ENCODE measurements at regions not wholly inside any gene's neighbourhood (a gene's known extent, or its start where the extent isn't known, plus 50 kb on each side); places are given as distances from the start of the nearest gene placed in this dataset.
"Not testable (repeated sequence)": the region's sequence is repeated elsewhere in the genome, so short reads cannot be mapped to it uniquely, and the experiment has no call there.

DNA sequence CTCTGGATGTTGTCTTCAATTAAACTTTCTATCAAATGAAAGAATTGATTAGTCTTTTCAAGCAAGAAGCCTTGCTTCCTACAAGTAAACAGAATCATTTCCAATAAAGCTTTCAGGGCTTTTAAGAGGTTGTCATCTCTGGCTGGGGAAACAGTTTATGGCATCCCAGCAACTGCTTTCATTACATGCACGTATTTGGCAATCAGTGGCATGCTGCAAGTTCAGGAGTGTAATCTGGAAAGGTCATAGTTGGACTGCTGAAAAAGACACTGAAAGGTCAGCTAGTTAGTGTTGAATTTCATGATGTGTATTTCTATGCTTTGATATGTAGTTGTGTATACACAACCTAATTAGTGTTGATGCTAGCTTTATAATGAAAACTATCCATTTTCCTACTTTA, 332.9 kb downstream of the DSC3 start:
- Histone ChIP-seq H3K27ac (ENCODE audit: low read length) (no peak overlapping the region), H3K4me1 (ENCODE audit: control insufficient read depth in 1 of 2, insufficient read depth in 2 of 2, low read length in 2 of 2) (peaks cover 0 to 4% of the 10 kb centered on the region in 2 donors), H3K9me3 (ENCODE audit: control insufficient read depth in 1 of 2, low read length in 2 of 2) (no peaks in the 10 kb centered on the region), H3K27me3 (ENCODE audit: low read depth, low read length) (no peaks in the 10 kb centered on the region), H3K4me3 (ENCODE audit: low read depth in 1 of 2, low read length in 2 of 2) (no peak overlapping the region), H3K36me3 (ENCODE audit: control insufficient read depth in 1 of 2, insufficient read depth in 2 of 2, low read length in 2 of 2) (no peaks in the 10 kb centered on the region)

DNA sequence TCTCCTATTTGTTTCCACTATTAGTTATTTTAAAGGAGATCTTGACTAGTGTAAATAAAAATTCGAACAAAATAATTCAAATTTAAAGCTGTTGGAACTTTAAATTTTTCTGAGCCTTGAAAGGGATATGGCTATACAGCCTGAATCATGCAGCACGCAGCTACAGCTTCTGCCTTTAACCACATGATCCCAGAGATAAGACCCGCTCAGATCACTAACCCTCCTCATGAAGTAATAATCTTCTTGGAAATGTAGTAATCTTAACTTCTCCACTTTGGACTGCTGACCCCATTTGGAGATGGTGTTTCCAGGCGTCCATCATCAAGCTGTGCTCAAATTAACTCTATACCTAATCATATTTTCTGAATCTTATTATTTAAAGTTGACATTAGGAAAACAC, 336.6 kb downstream of the DSC3 start:
- H3K4me3 ChIP-seq (ENCODE audit: low read depth in 1 of 2, low read length in 2 of 2) = no peak overlapping the region
- no peaks in the 10 kb centered on the region for H3K36me3 ChIP-seq (ENCODE audit: control insufficient read depth in 1 of 2, insufficient read depth in 2 of 2, low read length in 2 of 2)
- H3K27me3 ChIP-seq (ENCODE audit: low read depth, low read length) = no peaks in the 10 kb centered on the region
- no peaks in the 10 kb centered on the region for H3K9me3 ChIP-seq (ENCODE audit: control insufficient read depth in 1 of 2, low read length in 2 of 2)
- H3K4me1 ChIP-seq (ENCODE audit: control insufficient read depth in 1 of 2, insufficient read depth in 2 of 2, low read length in 2 of 2) = peaks cover 0 to 4% of the 10 kb centered on the region in 2 donors
- no peak overlapping the region for H3K27ac ChIP-seq (ENCODE audit: low read length)

GRCh38 chr18:30698571-30698970, 344.0 kb downstream of the DSC3 start:
- Histone ChIP-seq H3K4me3 (ENCODE audit: low read depth in 1 of 2, low read length in 2 of 2) (no peak overlapping the region), H3K4me1 (ENCODE audit: control insufficient read depth in 1 of 2, insufficient read depth in 2 of 2, low read length in 2 of 2) (no peaks in the 10 kb centered on the region), H3K27ac (ENCODE audit: low read length) (no peak overlapping the region), H3K36me3 (ENCODE audit: control insufficient read depth in 1 of 2, insufficient read depth in 2 of 2, low read length in 2 of 2) (no peaks in the 10 kb centered on the region), H3K27me3 (ENCODE audit: low read depth, low read length) (no peaks in the 10 kb centered on the region), H3K9me3 (ENCODE audit: control insufficient read depth in 1 of 2, low read length in 2 of 2) (no peaks in the 10 kb centered on the region)

GRCh38 chr18:30696201-30696600, 346.3 kb downstream of the DSC3 start:
- Histone ChIP-seq H3K4me3 (ENCODE audit: low read depth in 1 of 2, low read length in 2 of 2) (no peak overlapping the region), H3K9me3 (ENCODE audit: control insufficient read depth in 1 of 2, low read length in 2 of 2) (no peaks in the 10 kb centered on the region), H3K27me3 (ENCODE audit: low read depth, low read length) (no peaks in the 10 kb centered on the region), H3K4me1 (ENCODE audit: control insufficient read depth in 1 of 2, insufficient read depth in 2 of 2, low read length in 2 of 2) (no peaks in the 10 kb centered on the region), H3K27ac (ENCODE audit: low read length) (no peak overlapping the region), H3K36me3 (ENCODE audit: control insufficient read depth in 1 of 2, insufficient read depth in 2 of 2, low read length in 2 of 2) (no peaks in the 10 kb centered on the region)

DNA sequence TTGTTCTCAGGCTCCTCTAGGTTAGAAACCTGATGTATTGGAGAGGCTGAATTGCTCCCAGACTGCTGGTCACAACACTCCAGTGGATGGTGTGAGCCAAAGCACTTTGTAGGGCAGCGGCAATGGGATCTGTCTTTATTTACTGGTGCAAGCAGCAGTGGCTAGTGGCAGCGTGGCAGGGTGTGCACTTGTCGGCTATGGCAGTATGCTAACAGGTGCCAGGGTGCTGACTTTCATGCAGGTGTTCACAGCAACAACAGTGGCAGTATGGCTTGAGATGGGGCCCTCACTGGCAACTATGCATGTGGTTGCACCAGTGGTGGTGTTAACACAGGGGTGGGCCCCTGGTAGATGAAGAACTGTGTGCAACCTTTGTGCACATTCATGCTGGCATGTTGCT, 347.8 kb downstream of the DSC3 start:
- no peak overlapping the region for H3K27ac ChIP-seq (ENCODE audit: low read length)
- H3K36me3 ChIP-seq (ENCODE audit: control insufficient read depth in 1 of 2, insufficient read depth in 2 of 2, low read length in 2 of 2) = no peaks in the 10 kb centered on the region
- H3K4me3 ChIP-seq (ENCODE audit: low read depth in 1 of 2, low read length in 2 of 2) = no peak overlapping the region
- no peaks in the 10 kb centered on the region for H3K9me3 ChIP-seq (ENCODE audit: control insufficient read depth in 1 of 2, low read length in 2 of 2)
- H3K4me1 ChIP-seq (ENCODE audit: control insufficient read depth in 1 of 2, insufficient read depth in 2 of 2, low read length in 2 of 2) = no peaks in the 10 kb centered on the region
- no peaks in the 10 kb centered on the region for H3K27me3 ChIP-seq (ENCODE audit: low read depth, low read length)

DNA sequence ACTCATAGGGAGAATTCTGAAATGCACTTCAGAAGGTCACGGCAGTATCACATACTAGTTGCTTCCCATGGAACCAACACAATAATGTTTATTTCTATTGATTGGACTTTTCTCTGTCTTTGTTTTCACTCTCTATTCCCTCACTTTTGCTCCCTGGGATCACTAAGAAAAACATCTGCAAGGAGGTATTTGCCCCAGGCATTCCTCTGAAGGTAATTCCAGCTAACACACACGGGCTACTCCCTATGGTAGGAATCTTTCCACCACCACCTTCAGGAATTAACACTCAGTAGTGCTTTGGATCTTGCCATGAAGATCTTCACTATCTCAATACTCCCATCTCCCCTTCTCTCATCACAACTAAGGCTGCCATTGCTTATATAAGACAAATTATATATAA, 353.3 kb downstream of the DSC3 start:
- H3K36me3 ChIP-seq (ENCODE audit: control insufficient read depth in 1 of 2, insufficient read depth in 2 of 2, low read length in 2 of 2) = no peaks in the 10 kb centered on the region
- H3K27me3 ChIP-seq (ENCODE audit: low read depth, low read length) = no peaks in the 10 kb centered on the region
- H3K27ac ChIP-seq (ENCODE audit: low read length) = no peak overlapping the region
- no peaks in the 10 kb centered on the region for H3K4me1 ChIP-seq (ENCODE audit: control insufficient read depth in 1 of 2, insufficient read depth in 2 of 2, low read length in 2 of 2)
- H3K4me3 ChIP-seq (ENCODE audit: low read depth in 1 of 2, low read length in 2 of 2) = no peak overlapping the region
- H3K9me3 ChIP-seq (ENCODE audit: control insufficient read depth in 1 of 2, low read length in 2 of 2) = no peaks in the 10 kb centered on the region

- Histone ChIP-seq H3K9me3 (ENCODE audit: control insufficient read depth in 1 of 2, low read length in 2 of 2) (no peaks in the 10 kb centered on the region), H3K4me1 (ENCODE audit: control insufficient read depth in 1 of 2, insufficient read depth in 2 of 2, low read length in 2 of 2) (no peaks in the 10 kb centered on the region), H3K4me3 (ENCODE audit: low read depth in 1 of 2, low read length in 2 of 2) (no peak overlapping the region), H3K36me3 (ENCODE audit: control insufficient read depth in 1 of 2, insufficient read depth in 2 of 2, low read length in 2 of 2) (no peaks in the 10 kb centered on the region), H3K27ac (ENCODE audit: low read length) (no peak overlapping the region), H3K27me3 (ENCODE audit: low read depth, low read length) (no peaks in the 10 kb centered on the region)
Measured at GRCh38 chr18:30687501-30687900, 355.0 kb downstream of the DSC3 start.

- Histone ChIP-seq H3K4me1 (ENCODE audit: control insufficient read depth in 1 of 2, insufficient read depth in 2 of 2, low read length in 2 of 2) (no peaks in the 10 kb centered on the region), H3K27me3 (ENCODE audit: low read depth, low read length) (no peaks in the 10 kb centered on the region), H3K27ac (ENCODE audit: low read length) (no peak overlapping the region), H3K9me3 (ENCODE audit: control insufficient read depth in 1 of 2, low read length in 2 of 2) (no peaks in the 10 kb centered on the region), H3K36me3 (ENCODE audit: control insufficient read depth in 1 of 2, insufficient read depth in 2 of 2, low read length in 2 of 2) (no peaks in the 10 kb centered on the region), H3K4me3 (ENCODE audit: low read depth in 1 of 2, low read length in 2 of 2) (no peak overlapping the region)
Measured at GRCh38 chr18:30684825-30685481, 357.6 kb downstream of the DSC3 start.

GRCh38 chr18:30683836-30684235, 358.7 kb downstream of the DSC3 start:
- Histone ChIP-seq H3K4me1 (ENCODE audit: control insufficient read depth in 1 of 2, insufficient read depth in 2 of 2, low read length in 2 of 2) (no peaks in the 10 kb centered on the region), H3K27me3 (ENCODE audit: low read depth, low read length) (no peaks in the 10 kb centered on the region), H3K27ac (ENCODE audit: low read length) (no peak overlapping the region), H3K9me3 (ENCODE audit: control insufficient read depth in 1 of 2, low read length in 2 of 2) (no peaks in the 10 kb centered on the region), H3K36me3 (ENCODE audit: control insufficient read depth in 1 of 2, insufficient read depth in 2 of 2, low read length in 2 of 2) (no peaks in the 10 kb centered on the region), H3K4me3 (ENCODE audit: low read depth in 1 of 2, low read length in 2 of 2) (no peak overlapping the region)

DNA sequence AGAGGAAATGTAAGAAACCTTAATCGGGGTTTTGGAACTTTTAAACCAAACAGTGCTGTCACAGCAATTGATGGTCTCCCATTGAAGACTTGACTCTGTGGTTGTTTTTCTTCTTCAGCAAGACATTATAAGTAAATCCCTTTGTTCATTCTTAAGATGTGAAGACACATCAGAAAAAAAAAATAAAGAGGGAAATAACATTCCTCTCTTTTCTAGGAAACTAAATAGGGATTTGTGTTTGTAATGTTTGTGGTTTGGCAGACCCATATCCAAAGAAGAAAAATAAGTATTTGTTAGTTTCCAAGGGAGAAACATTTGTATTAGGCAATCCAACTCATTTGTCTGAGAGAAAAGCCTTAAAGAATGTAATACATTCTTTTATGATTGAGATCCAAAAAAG, 359.9 kb downstream of the DSC3 start:
- Histone ChIP-seq H3K4me3 (ENCODE audit: low read depth in 1 of 2, low read length in 2 of 2) (no peak overlapping the region), H3K4me1 (ENCODE audit: control insufficient read depth in 1 of 2, insufficient read depth in 2 of 2, low read length in 2 of 2) (no peaks in the 10 kb centered on the region), H3K27ac (ENCODE audit: low read length) (no peak overlapping the region), H3K27me3 (ENCODE audit: low read depth, low read length) (no peaks in the 10 kb centered on the region), H3K9me3 (ENCODE audit: control insufficient read depth in 1 of 2, low read length in 2 of 2) (no peaks in the 10 kb centered on the region), H3K36me3 (ENCODE audit: control insufficient read depth in 1 of 2, insufficient read depth in 2 of 2, low read length in 2 of 2) (no peaks in the 10 kb centered on the region)

DNA sequence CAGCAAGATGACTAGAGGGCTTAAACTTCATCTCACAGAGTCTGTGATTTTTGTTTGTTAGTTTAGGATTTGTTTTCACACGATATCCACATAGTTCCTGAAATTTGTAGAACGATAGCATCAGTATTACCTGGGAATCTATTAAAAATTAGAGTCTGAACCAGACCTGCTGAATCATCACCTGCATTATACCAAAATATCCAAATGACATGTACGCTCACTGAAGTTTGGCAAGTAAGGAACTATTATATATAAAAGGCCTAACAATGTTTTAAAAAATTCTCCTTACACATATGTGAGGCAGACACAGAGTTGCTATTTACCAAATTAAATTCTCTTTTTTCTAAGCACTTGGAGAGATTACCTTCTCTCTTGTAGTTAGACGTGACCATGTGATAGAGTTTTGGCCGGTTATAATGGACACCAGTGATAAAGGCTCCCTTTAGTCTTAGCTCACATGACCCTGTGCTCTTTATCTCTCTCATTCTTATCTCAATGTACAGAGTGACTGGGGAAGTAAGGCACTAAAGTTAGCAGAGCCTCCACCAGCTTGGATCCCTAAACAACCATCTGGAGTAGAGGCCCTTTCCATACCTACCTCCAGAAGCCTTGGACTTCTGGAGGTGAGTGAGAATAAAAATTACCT, 363.1 kb downstream of the DSC3 start:
- Histone ChIP-seq H3K27me3 (ENCODE audit: low read depth, low read length) (no peaks in the 10 kb centered on the region), H3K9me3 (ENCODE audit: control insufficient read depth in 1 of 2, low read length in 2 of 2) (no peaks in the 10 kb centered on the region), H3K4me3 (ENCODE audit: low read depth in 1 of 2, low read length in 2 of 2) (no peak overlapping the region), H3K4me1 (ENCODE audit: control insufficient read depth in 1 of 2, insufficient read depth in 2 of 2, low read length in 2 of 2) (no peaks in the 10 kb centered on the region), H3K27ac (ENCODE audit: low read length) (no peak overlapping the region), H3K36me3 (ENCODE audit: control insufficient read depth in 1 of 2, insufficient read depth in 2 of 2, low read length in 2 of 2) (no peaks in the 10 kb centered on the region)

- not testable (repeated sequence) for H3K27ac ChIP-seq (ENCODE audit: low read length); H3K27me3 ChIP-seq (ENCODE audit: low read depth, low read length); H3K4me1 ChIP-seq (ENCODE audit: control insufficient read depth in 1 of 2, insufficient read depth in 2 of 2, low read length in 2 of 2)
Measured at GRCh38 chr18:30677813-30678212, 364.7 kb downstream of the DSC3 start.

More at GRCh38 chr18:30677813-30678212, 364.7 kb downstream of the DSC3 start:
- not testable (repeated sequence) for H3K9me3 ChIP-seq (ENCODE audit: control insufficient read depth in 1 of 2, low read length in 2 of 2); H3K4me3 ChIP-seq (ENCODE audit: low read depth in 1 of 2, low read length in 2 of 2); H3K36me3 ChIP-seq (ENCODE audit: control insufficient read depth in 1 of 2, insufficient read depth in 2 of 2, low read length in 2 of 2)

Data from muscle layer of duodenum (tissue), 2 donors.